GM19328 (cell line): ENCODE measurements at regions not wholly inside any gene's neighbourhood (a gene's known extent, or its start where the extent isn't known, plus 50 kb on each side); places are given as distances from the start of the nearest gene placed in this dataset.
"Not testable (repeated sequence)": the region's sequence is repeated elsewhere in the genome, so short reads cannot be mapped to it uniquely, and the experiment has no call there.

Experiments used
- ATAC-seq: cut with Tn5 transposase; IDR thresholded peaks from one replicate; pipeline ENCODE4 v1.9.1; 2021; ENCODE audit warnings: mild to moderate bottlenecking, moderate library complexity; ENCODE audit not compliant: unreplicated experiment

DNA sequence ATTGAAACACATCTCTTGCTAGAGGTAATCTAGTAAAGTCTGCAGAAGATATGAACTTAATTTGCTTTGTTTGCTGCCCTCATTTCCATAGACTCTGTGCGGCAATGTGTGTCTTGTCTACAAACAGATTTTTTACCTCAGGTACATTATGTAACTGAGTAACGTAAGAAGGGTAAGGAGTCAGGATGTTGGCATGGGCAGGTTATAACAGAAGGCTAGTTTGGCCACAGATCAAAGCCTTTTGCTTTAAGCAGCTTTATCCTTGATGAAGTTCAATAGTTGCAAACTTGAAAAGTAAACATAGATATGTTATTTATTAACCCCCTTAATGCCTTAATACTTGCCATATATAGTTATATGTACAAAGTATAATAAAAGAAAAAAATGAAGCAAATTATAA is 391.6 kb upstream of the FKBP1C start:
- no peak for ATAC-seq

DNA sequence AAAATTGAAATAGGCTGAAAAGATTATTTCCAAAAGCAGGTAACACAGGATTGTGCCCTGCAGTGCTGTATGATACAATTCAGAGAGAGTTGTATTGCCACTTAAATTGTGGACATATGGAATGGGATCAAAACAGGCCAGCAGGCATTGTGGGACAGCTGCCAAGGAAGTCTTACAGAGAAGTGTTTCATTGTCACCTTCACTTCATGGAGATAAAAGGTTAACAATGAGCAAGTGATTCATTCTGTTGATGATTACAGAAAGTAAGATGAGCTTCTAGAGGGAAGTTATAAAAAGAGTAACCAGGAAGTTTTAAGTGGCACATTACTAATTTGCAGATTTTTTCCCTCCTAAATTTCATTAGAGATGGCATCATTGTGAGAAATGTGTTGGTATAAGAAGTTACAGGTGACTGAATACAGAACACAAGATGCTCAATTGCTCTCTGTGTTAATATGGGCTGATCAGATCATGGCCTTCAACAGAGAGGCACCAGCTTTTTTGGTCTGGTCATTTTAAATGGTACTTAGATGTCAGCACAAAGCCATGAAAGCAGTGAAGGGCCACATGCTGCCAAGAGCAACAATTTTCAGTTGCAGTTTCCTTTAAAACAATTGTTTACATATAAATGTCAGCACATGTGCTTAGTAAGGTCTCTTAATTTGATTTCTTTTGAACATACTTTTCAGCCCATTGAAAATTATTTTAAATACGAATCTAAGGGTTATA is 402.5 kb upstream of the FKBP1C start:
- ATAC-seq: no peak

GRCh38 chr6:62805431-62805830 is 405.8 kb upstream of the FKBP1C start:
- no peak for ATAC-seq

DNA sequence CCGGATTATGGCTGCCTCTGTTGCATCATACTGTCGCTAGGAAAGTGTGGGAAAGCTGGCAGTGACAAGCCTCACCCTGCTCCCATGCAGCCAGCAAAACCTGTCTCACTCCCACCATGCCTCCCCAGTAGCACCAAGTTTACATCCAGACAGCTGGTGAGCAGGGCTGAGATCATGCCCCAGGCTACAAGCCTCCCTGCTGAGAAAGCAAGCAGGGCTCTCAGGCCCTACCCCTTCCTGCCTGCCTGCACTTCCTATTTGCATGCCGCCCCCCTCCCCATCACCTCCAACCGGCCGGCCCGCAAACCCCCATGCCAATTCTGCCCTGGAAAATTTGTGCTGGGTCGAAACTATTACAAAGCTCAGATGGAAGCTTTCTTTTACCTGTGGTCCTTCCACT is 408.2 kb upstream of the FKBP1C start:
- ATAC-seq: no peak

DNA sequence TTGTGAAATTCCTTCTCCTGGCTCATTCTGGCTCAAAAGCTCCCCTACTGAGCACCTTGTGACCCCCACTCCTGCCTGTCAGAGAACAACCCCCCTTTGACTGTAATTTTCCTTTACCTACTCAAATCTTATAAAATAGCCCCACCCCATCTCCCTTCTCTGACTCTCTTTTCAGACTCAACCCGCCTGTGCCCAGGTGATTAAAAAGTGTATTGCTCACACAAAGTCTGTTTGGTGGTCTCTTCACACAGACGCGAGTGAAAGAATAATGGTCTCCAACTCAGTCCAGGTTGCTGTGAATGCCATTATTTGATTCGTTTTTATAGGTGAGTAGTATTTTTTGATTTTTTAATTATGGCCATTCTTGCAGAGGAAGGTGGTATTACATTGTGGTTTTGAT is 414.1 kb upstream of the FKBP1C start:
- ATAC-seq: no peak

- ATAC-seq: no peak
Measured at GRCh38 chr6:62775427-62776022, 435.7 kb upstream of the FKBP1C start.

- not testable (repeated sequence) for ATAC-seq
Measured at GRCh38 chr6:62766174-62766573, 445.1 kb upstream of the FKBP1C start.

DNA sequence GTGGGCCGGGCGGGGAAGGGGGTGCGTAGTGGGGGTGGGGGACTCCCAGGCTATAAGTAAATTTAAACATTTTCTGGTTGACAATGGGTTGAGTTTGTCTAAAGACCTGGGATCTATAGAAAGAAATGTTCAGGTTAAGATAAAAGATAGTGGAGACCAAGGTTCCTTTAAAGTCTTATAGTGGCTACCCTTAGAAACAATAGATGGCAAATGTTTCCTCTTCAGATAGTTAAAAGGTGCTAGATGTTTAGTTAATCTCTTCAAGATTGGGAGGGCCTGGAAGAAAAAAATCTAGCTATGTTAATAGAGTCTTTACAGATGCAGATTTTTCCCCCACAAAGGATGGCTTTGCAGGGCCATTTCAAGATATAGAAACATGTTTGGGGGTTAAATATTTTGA is 446.4 kb upstream of the FKBP1C start:
- no peak for ATAC-seq

DNA sequence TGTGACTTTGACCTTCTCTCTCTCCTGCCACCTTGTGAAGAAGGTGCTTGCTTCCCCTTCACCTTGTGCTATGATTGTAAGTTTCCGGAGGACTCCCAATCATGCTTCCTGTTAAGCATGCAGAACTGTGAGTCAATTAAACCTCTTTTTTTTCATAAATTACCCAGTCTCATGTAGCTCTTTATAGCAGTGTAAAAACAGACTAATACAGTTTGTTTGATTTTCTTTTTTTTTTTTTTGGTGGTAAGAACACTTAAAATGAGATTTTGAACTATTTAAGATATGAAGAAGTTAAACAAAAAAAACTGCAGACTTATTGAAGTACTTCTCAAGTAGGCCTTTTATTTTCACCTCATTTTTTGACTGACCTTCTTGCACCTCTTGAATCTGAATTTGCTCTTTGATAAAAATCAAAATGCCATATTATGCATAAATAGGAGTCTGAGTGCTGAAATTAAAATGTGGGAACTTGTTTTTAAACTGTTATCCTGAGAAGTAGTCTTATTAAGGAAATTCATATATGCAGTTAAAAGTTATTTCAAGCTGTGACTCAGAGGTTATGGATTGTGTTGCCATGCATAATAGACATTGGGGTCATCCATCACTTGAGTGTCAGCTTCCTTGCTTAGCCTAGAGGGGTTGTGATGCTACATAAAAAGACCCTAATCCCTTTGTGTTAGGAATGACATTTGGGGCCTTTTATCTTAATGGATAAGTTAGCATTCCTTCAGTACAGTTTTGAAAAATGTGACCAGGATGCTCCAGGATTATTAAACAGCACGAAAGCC is 447.9 kb upstream of the FKBP1C start:
- no peak for ATAC-seq

DNA sequence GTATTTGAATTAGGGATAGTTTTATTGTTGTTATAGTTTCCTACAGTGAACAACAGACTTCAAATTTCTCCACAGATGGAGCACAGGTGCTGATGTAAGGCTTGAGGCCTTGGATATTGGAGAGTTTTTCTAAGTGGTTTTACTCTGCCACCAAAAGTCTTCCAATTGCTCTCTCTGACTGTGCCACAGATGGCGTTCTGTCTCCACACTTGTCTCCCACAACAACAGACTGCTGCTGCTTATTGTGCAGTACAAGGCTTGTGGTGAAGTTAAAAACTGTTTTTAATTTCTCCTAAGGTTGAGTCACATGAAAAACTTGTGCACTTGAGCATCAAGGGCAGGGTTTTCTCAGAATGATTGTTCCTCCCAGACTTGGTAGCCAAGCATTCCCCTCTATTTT is 460.9 kb upstream of the KHDRBS2 start:
- ATAC-seq: no peak

- no peak for ATAC-seq
Measured at GRCh38 chr6:62746161-62746560, 460.1 kb upstream of the KHDRBS2 start.

DNA sequence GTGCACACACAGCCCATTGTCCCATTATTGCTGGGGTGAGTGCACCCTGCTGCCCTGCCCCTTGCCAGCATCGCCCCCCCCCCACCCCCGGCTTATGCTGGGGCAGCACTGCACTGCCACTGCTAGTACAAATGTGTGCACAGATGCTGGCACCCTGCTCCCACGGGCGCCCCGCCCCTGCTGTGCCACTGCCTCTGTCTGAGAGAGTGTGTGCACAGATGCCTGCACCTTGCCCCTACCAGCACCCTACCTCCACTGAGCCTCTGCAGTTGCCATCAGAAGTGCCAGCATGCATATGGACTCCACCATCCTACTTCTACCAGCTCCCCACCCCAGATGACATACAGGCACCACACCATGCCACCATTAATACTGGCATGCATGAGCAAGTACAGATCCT is 454.6 kb upstream of the KHDRBS2 start:
- no peak for ATAC-seq

GRCh38 chr6:62740171-62740570 is 454.1 kb upstream of the KHDRBS2 start:
- no peak for ATAC-seq

DNA sequence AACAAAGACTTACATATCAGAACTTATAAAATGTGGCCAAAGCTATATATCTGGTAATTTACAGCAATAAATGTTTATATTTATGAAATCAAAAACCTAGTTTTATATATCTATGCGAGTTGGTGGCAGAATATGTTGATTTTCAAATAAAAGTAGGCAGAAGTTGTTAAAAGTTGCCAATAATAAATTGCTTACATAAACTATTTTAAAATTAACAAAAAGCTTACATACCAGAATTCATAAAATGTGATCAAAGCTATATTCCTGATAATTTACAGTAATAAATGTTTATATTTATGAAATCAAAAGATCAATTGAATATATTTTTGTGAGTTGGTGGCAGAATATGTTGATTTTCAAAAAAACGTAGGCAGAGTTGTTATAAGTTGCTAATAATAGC is 451.8 kb upstream of the KHDRBS2 start:
- no peak for ATAC-seq

GRCh38 chr6:62721408-62721807 is 435.4 kb upstream of the KHDRBS2 start:
- no peak for ATAC-seq

GRCh38 chr6:62716719-62717118 is 430.7 kb upstream of the KHDRBS2 start:
- no peak for ATAC-seq

- no peak for ATAC-seq
Measured at GRCh38 chr6:62714112-62714511, 428.1 kb upstream of the KHDRBS2 start.

GRCh38 chr6:62711750-62712149 is 425.7 kb upstream of the KHDRBS2 start:
- ATAC-seq: no peak

DNA sequence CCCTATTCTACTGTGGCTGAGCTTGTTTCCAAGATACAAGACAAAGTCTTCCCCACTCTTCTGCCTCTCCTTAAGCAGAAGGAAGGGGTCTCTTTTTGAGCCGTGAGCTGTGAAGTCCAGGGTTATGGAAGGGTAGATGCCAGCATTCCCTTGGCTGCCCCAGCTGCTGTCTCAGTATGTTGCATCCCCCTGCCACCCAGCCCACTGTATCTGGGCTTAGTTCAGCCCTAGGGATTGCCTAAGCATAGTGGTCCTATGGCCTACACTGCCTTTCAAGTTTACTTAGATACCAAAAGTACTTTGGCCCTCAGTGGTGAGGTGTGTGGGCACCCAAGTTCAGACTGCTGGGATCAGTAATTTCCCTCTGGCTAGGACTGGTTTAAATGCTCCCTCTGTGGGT is 421.9 kb upstream of the KHDRBS2 start:
- no peak for ATAC-seq

DNA sequence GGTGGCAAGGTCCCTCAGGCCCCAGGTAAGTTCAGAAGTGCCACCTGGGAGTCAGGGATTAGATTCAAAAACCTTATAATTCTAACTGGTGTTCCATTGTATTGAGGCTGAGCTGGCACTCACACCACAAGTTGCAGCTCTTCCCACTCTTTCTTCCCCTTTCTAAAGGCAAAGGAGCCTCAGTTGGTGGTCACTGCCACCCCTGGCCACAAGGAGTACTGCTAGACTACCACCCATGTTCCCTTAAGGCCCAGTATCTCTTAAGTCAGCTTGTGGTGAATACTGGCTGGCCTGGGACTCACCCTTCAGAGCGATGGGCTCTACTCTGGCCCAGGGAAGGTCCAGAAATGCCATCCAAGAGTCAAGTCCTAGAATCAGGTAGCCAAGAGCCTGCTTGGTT is 421.1 kb upstream of the KHDRBS2 start:
- ATAC-seq: no peak

DNA sequence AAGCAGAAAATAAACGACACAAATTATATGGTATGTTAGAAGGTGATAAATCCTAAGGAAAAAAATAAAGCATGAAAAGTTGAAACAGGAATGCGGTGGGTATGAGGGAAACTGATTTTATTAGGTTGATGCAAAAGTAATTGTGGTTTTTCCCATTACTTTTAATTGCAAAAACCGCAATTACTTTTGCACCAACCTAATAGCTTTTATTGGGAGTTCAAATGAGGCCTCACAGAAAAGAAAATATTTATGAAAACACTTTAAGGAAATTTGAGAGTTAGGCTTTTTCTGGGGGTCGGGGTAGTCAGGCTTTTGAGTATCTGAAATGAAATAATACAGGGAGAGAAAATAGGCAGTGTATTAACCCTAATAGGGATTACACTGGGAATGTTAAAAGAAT is 397.0 kb upstream of the KHDRBS2 start:
- ATAC-seq: no peak

- no peak for ATAC-seq
Measured at GRCh38 chr6:62681108-62681507, 395.1 kb upstream of the KHDRBS2 start.
